GM12873 (cell line): ENCODE measurements at regions not wholly inside any gene's neighbourhood (a gene's known extent, or its start where the extent isn't known, plus 50 kb on each side); places are given as distances from the start of the nearest gene placed in this dataset.

Experiments
- TF ChIP-seq, protein P1 (sequence below): IDR thresholded peaks from 2 replicates; pipeline ENCODE4 v1.5.1; 2012; ENCODE audit warnings: low read depth, mild to moderate bottlenecking, moderate library complexity, low read length, control low read depth; ENCODE audit not compliant: insufficient read depth; ENCODE audit errors: missing control alignments

DNA sequence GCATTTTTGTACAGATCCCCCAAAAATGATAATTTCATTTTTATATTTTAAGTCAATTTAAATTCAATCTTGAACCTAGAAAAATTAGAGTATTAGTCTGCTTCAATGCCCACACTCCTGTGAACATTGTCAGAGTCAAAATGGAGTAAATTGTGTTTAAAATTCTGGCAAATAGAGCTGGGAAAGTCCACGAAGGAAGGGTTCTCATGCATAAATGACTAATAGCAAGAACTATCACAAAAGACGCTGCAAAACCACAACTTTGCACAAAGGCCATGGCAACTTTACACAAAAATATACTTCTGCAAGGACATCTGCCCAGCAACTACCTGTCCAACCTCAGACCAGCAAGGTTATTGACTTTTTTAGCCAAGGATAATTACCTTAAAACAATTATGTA lies 203.2 kb upstream of the SMLR1 start:
- TF ChIP-seq, protein P1, sequence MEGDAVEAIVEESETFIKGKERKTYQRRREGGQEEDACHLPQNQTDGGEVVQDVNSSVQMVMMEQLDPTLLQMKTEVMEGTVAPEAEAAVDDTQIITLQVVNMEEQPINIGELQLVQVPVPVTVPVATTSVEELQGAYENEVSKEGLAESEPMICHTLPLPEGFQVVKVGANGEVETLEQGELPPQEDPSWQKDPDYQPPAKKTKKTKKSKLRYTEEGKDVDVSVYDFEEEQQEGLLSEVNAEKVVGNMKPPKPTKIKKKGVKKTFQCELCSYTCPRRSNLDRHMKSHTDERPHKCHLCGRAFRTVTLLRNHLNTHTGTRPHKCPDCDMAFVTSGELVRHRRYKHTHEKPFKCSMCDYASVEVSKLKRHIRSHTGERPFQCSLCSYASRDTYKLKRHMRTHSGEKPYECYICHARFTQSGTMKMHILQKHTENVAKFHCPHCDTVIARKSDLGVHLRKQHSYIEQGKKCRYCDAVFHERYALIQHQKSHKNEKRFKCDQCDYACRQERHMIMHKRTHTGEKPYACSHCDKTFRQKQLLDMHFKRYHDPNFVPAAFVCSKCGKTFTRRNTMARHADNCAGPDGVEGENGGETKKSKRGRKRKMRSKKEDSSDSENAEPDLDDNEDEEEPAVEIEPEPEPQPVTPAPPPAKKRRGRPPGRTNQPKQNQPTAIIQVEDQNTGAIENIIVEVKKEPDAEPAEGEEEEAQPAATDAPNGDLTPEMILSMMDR: no peak

DNA sequence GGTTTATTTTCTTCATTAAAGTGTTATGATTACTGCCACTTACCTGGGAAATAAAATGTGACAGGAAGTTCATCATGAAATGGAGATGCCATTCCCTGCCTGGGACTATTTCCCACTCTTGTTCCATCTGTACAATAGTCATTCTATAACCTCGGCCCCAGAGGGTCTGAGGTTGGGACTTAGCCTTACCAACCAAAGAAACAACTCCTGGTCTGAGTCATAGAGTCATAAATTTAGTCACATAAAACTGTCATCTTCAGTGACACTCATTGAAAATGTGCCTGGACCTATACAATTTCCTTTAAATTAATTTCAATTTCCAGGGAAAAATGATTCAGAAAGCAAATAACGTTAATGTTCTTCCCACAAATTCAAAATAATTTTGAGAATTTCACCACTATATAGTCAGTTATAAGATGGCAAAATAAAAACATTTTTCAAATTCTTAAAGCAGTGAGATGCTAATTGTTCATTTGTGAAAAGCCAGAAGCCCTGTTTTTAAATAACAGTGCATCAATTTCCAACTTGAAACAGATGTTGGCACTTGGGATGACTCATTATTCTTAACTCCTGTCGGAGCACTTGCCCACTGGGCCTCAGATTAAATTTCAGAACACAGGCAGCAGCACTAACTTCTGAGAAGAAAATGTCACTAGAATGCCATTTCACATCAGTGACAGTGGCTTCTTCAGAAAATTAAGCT lies 201.2 kb upstream of the SMLR1 start:
- TF ChIP-seq, protein P1: no peak

GRCh38 chr6:130628862-130629261 lies 198.3 kb upstream of the SMLR1 start:
- TF ChIP-seq, protein P1: no peak

DNA sequence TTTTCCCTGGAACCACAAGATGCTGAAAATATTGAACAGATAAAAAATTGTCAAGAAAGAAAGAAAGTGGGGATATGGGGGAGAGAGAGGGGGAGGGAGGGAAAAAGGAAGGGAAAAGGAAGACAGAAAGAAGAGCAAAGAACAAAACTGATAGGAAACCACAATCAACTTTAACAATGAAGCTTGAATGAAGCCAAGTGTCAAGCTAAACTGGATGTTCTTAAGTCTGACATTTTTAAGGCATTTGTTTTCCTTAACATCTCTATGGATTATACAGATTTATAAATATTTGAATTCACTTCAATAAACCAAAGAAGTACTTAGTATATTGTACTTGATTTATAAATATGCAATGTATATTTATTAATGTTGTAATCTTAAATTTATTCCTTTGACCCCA lies 197.6 kb upstream of the SMLR1 start:
- TF ChIP-seq, protein P1: no peak

DNA sequence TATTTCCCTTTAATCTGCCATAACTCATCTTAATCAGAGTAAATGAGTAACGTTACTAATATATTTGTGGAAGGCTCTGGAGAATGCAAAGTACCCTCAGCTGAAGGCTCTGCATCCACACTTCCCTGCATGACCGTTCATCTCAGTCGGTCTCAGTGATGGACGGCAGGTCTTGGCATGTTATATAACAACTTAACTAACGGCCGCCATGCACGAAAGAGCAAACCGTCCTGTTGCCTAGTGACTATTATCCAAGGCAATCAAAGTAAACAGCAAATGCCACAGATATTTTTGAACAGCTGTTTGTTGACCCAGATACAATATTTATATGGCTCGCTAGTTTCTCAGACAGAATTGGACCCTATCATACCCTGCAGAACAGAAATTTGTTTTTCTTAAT lies 194.9 kb upstream of the SMLR1 start:
- TF ChIP-seq, protein P1: no peak

GRCh38 chr6:130632897-130633296 lies 194.3 kb upstream of the SMLR1 start:
- TF ChIP-seq, protein P1: no peak

- TF ChIP-seq, protein P1: no peak
Measured at GRCh38 chr6:130643361-130643760, 183.8 kb upstream of the SMLR1 start.

DNA sequence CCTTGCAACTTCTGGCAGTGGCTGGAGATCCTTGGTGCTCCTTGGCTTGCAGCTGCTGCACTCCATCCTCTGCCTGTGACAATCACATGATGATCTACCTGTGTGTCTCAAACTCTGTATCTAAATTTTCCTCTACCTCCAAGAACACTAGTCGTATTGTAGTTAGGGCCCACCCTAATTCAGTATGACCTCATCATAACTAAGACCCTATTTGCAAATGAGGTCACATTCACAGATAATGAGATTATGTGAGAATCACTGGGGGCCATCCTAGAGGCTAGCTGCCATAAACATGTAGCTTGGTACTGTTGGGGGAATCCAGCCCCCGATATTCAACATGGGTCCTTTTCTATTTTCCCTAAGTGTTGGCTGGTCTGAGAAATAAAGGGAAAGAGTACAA lies 183.0 kb upstream of the SMLR1 start:
- TF ChIP-seq, protein P1: no peak
